HEK293 (cell line): ENCODE measurements at regions not wholly inside any gene's neighbourhood (a gene's known extent, or its start where the extent isn't known, plus 50 kb on each side); places are given as distances from the start of the nearest gene placed in this dataset.

ENCODE experiments used
- CTCF ChIA-PET: fragments of 350-600 bp; formaldehyde crosslinking; extraction: SDS; loops from one replicate; lab custom pipeline; 2021; ENCODE audit warnings: antibody characterized with exemption; lab: Yijun Ruan, JAX
- POLR2A ChIA-PET: fragments of 300-600 bp; formaldehyde crosslinking; extraction: SDS; loops from one replicate; lab custom pipeline; 2020; ENCODE audit warnings: antibody characterized with exemption, inconsistent platforms; lab: Yijun Ruan, JAX
- H3K27ac ChIP-seq: fragments of 200-500 bp; sonication (Bioruptor generic); 2 replicates; pipeline ENCODE4 v1.5.1; 2014; ENCODE audit warnings: low read depth, low read length, control low read depth, inconsistent platforms; ENCODE audit errors: extremely low read depth
- H3K36me3 ChIP-seq, 2 experiments: fragments of 200-500 bp in 1 of 2; sonication (Bioruptor generic) in 1 of 2; 1 replicate in 1 of 2; 2 replicates in 1 of 2; pipeline ENCODE4 v1.5.1; 2014 to 2017; ENCODE audit warnings: inconsistent platforms in 2 of 2, low read length in 2 of 2; ENCODE audit not compliant: control insufficient read depth in 2 of 2, insufficient read depth in 1 of 2
- H3K4me1 ChIP-seq: fragments of 200-500 bp; sonication (Bioruptor generic); 2 replicates; pipeline ENCODE4 v1.5.1; 2014; ENCODE audit warnings: mild to moderate bottlenecking, low read length, inconsistent platforms; ENCODE audit not compliant: control insufficient read depth, insufficient read depth
- H3K4me3 ChIP-seq: 2 replicates; pipeline ENCODE4 v1.5.1; 2011; ENCODE audit warnings: low read depth, mild to moderate bottlenecking, control low read depth, low read length, moderate library complexity
- H3K9me3 ChIP-seq: fragments of 200-500 bp; sonication (Bioruptor generic); 2 replicates; pipeline ENCODE4 v1.5.1; 2014; ENCODE audit warnings: low read depth, low read length, inconsistent platforms; ENCODE audit not compliant: control insufficient read depth, insufficient read depth
- HOXD13 ChIP-seq: sonication (generic); formaldehyde crosslinking; IDR thresholded peaks from 2 replicates; pipeline ENCODE4 v1.8.0; 2022; ENCODE audit warnings: missing genetic modification reagents, borderline replicate concordance
- OSR2 ChIP-seq: fragments of 450-650 bp; formaldehyde crosslinking; IDR thresholded peaks from 2 replicates; pipeline ENCODE4 v1.5.1; 2016; ENCODE audit warnings: missing biosample characterization, missing genetic modification characterization
- REST ChIP-seq: fragments of 450-650 bp; formaldehyde crosslinking; IDR thresholded peaks from 2 replicates; pipeline ENCODE4 v1.5.1; 2016; ENCODE audit warnings: missing biosample characterization, missing genetic modification characterization
- SALL2 ChIP-seq: fragments of 450-650 bp; formaldehyde crosslinking; IDR thresholded peaks from 2 replicates; pipeline ENCODE4 v1.5.0; 2017; ENCODE audit warnings: missing biosample characterization, mild to moderate bottlenecking, missing genetic modification characterization, borderline replicate concordance
- SP2 ChIP-seq: fragments of 450-650 bp; formaldehyde crosslinking; IDR thresholded peaks from 2 replicates; pipeline ENCODE4 v1.5.1; 2016; ENCODE audit warnings: missing biosample characterization, missing genetic modification characterization
- TCF7L2 ChIP-seq: IDR thresholded peaks from 2 replicates; pipeline ENCODE4 v1.6.1; 2011; ENCODE audit warnings: low read depth, mild to moderate bottlenecking, inconsistent platforms, low read length, moderate library complexity, borderline replicate concordance
- TSHZ1 ChIP-seq: fragments of 450-650 bp; formaldehyde crosslinking; IDR thresholded peaks from 2 replicates; pipeline ENCODE4 v1.5.1; 2016; ENCODE audit warnings: missing biosample characterization, missing genetic modification characterization, borderline replicate concordance
- ZFP41 ChIP-seq: fragments of 450-650 bp; formaldehyde crosslinking; IDR thresholded peaks from 2 replicates; pipeline ENCODE4 v1.5.1; 2016; ENCODE audit warnings: missing biosample characterization, missing genetic modification characterization, borderline replicate concordance
- ZNF148 ChIP-seq: fragments of 450-650 bp; formaldehyde crosslinking; IDR thresholded peaks from 2 replicates; pipeline ENCODE4 v1.5.0; 2017; ENCODE audit warnings: missing biosample characterization, missing genetic modification characterization, borderline replicate concordance
- ZNF175 ChIP-seq: fragments of 450-650 bp; formaldehyde crosslinking; IDR thresholded peaks from 2 replicates; pipeline ENCODE4 v1.5.1; 2016; ENCODE audit warnings: missing biosample characterization, missing genetic modification characterization
- ZNF214 ChIP-seq: fragments of 450-650 bp; formaldehyde crosslinking; IDR thresholded peaks from 2 replicates; pipeline ENCODE4 v1.5.1; 2017; ENCODE audit warnings: missing biosample characterization, mild to moderate bottlenecking, missing genetic modification characterization, borderline replicate concordance
- ZNF221 ChIP-seq: fragments of 450-650 bp; formaldehyde crosslinking; IDR thresholded peaks from 2 replicates; pipeline ENCODE4 v1.5.1; 2017; ENCODE audit warnings: missing biosample characterization, missing genetic modification characterization, borderline replicate concordance
- ZNF280D ChIP-seq: fragments of 450-650 bp; formaldehyde crosslinking; IDR thresholded peaks from 2 replicates; pipeline ENCODE4 v1.5.1; 2016; ENCODE audit warnings: missing biosample characterization, missing genetic modification characterization
- ZNF433 ChIP-seq: fragments of 450-650 bp; formaldehyde crosslinking; IDR thresholded peaks from 2 replicates; pipeline ENCODE4 v1.5.1; 2016; ENCODE audit warnings: missing biosample characterization, missing genetic modification characterization, low read depth
- ZNF621 ChIP-seq: fragments of 450-650 bp; formaldehyde crosslinking; IDR thresholded peaks from 2 replicates; pipeline ENCODE4 v1.5.1; 2017; ENCODE audit warnings: missing biosample characterization, missing genetic modification characterization
- ZNF658 ChIP-seq: fragments of 450-650 bp; formaldehyde crosslinking; IDR thresholded peaks from 2 replicates; pipeline ENCODE4; 2016; ENCODE audit warnings: missing biosample characterization, missing genetic modification characterization
- ZNF843 ChIP-seq: fragments of 450-650 bp; formaldehyde crosslinking; IDR thresholded peaks from 2 replicates; pipeline ENCODE4 v1.5.1; 2016; ENCODE audit warnings: missing biosample characterization, missing genetic modification characterization
- ZSCAN18 ChIP-seq: fragments of 450-650 bp; formaldehyde crosslinking; IDR thresholded peaks from 2 replicates; pipeline ENCODE4 v1.5.1; 2016; ENCODE audit warnings: missing biosample characterization, missing genetic modification characterization
- ZSCAN30 ChIP-seq: fragments of 450-650 bp; IDR thresholded peaks from 2 replicates; pipeline ENCODE4 v1.5.1; 2018; ENCODE audit warnings: missing biosample characterization, mild to moderate bottlenecking, missing genetic modification characterization, moderate library complexity

- ChIA-PET POLR2A (no interaction called here), CTCF (interaction anchor here (0.9 kb wide), 1 partner anchor 124 kb away, joined by 3 read pairs; no protein-coding TSS in a partner anchor)
- Histone ChIP-seq H3K27ac (no peak overlapping the region), H3K9me3 (no peaks in the 10 kb centered on the region), H3K4me1 (no peaks in the 10 kb centered on the region), H3K36me3 (no peaks in the 10 kb centered on the region), H3K4me3 (no peak overlapping the region)
- TF ChIP-seq ZFP41 (tag by site-specific recombination) (no peak), ZNF175 (tag by site-specific recombination) (no peak), ZSCAN18 (tag by site-specific recombination) (no peak), TSHZ1 (tag by site-specific recombination) (no peak), ZNF621 (tag by site-specific recombination) (no peak), SP2 (no peak), REST (tag by site-specific recombination) (no peak), HOXD13 (no peak), ZNF280D (no peak), ZNF433 (no peak), ZNF221 (no peak), SALL2 (tag by site-specific recombination) (no peak)
These were observed 102.0 kb upstream of the ADAMTS18 start for GRCh38 chr16:77536809-77537208.

- no peaks in the 10 kb centered on the region for H3K9me3 ChIP-seq
- TF ChIP-seq ZNF658 (tag by site-specific recombination): no peak
- no peak for TF ChIP-seq ZSCAN30
- no peak for TF ChIP-seq TCF7L2
- TF ChIP-seq ZNF843 (tag by site-specific recombination): no peak
- TF ChIP-seq ZNF214 (tag by site-specific recombination): no peak
- TF ChIP-seq OSR2: no peak
- TF ChIP-seq ZNF148 (tag by site-specific recombination): no peak
- no peak overlapping the region for H3K27ac ChIP-seq
- H3K4me3 ChIP-seq: no peak overlapping the region
- CTCF ChIA-PET: no interaction called here
- POLR2A ChIA-PET: no interaction called here
- H3K4me1 ChIP-seq: no peaks in the 10 kb centered on the region
- H3K36me3 ChIP-seq: no peaks in the 10 kb centered on the region
These were observed 104.7 kb upstream of the ADAMTS18 start for GRCh38 chr16:77539421-77540034.
